HepG2 (cell line): ENCODE measurements at regions not wholly inside any gene's neighbourhood (a gene's known extent, or its start where the extent isn't known, plus 50 kb on each side); places are given as distances from the start of the nearest gene placed in this dataset.

Source experiments
- ATAC-seq: fragments of 200-7000 bp; cut with Tn5 transposase; 3 replicates; pipeline ENCODE4 v1.9.1; 2020; ENCODE audit warnings: mild to moderate bottlenecking, moderate library complexity
- BruUV-seq: library from RNA; stranded (reverse); fragments of 400-500 nt; replicated peaks from 2 replicates; lab custom pipeline; 2021; lab: Mats Ljungman, UMichigan
- CTCF ChIA-PET: fragments of 300-600 bp; formaldehyde crosslinking; extraction: SDS; loops from one replicate; lab custom pipeline; 2021; ENCODE audit warnings: low total read pairs, inconsistent platforms, low intra/inter-chr PET ratio; lab: Yijun Ruan, JAX
- POLR2A ChIA-PET: fragments of 350-600 bp; sonication (Branson Sonifier 250); formaldehyde crosslinking; loops from one replicate; lab custom pipeline; 2020; ENCODE audit warnings: antibody characterized with exemption, inconsistent platforms; lab: Yijun Ruan, JAX
- DNase-seq: peaks from one replicate; pipeline ENCODE4 v3.0.0-alpha.2; 2015; ENCODE audit warnings: low spot score
- FAIRE-seq: peaks from 3 replicates; lab custom pipeline; 2011; peaks lifted over from hg19 to GRCh38; lab: Jason Lieb, UNC
- H2AFZ ChIP-seq: one replicate; pipeline ENCODE4 v1.6.1; 2011; ENCODE audit warnings: low read length, inconsistent platforms
- H3K27ac ChIP-seq: fragments of 300-600 bp; 3 replicates; pipeline ENCODE4 v1.8.0; 2011; ENCODE audit warnings: mixed run types, mild to moderate bottlenecking, mixed read lengths, low read length, inconsistent platforms; ENCODE audit not compliant: insufficient read depth; ENCODE audit errors: extremely low read length
- H3K27me3 ChIP-seq, 2 experiments: fragments of 200-600 bp in 1 of 2; 2 replicates in 1 of 2; 3 replicates in 1 of 2; pipeline versions ENCODE4 v1.6.0 to v1.8.0; 2011; ENCODE audit warnings: low read length in 2 of 2, mild to moderate bottlenecking in 2 of 2, moderate library complexity in 2 of 2, inconsistent platforms in 1 of 2; ENCODE audit not compliant: insufficient read depth in 2 of 2, control insufficient read depth in 1 of 2
- H3K36me3 ChIP-seq, 2 experiments: fragments of 200-600 bp in 1 of 2; replicated peaks in 1 of 2; 2 replicates in 1 of 2; 3 replicates in 1 of 2; pipeline versions ENCODE4 v1.5.1 to v1.8.0; 2011; ENCODE audit warnings: low read length in 2 of 2, inconsistent platforms in 1 of 2; ENCODE audit not compliant: insufficient read depth in 2 of 2, control insufficient read depth in 1 of 2
- H3K4me1 ChIP-seq: 2 replicates; pipeline ENCODE4 v1.5.1; 2012; ENCODE audit warnings: low read length, inconsistent platforms; ENCODE audit not compliant: insufficient read depth
- H3K4me2 ChIP-seq: 2 replicates; pipeline ENCODE4 v1.6.0; 2011; ENCODE audit warnings: low read depth, low read length, inconsistent platforms
- H3K4me3 ChIP-seq, 3 experiments: fragments of 200-600 bp in 1 of 3; sonication (generic), shearing (Covaris generic) in 1 of 3; replicated peaks in 1 of 3; 2 replicates each; pipeline ENCODE4 v1.5.1; 2011 to 2016; ENCODE audit warnings: low read length in 3 of 3, inconsistent platforms in 2 of 3, low read depth in 2 of 3, mild to moderate bottlenecking in 2 of 3, control low read depth in 1 of 3, mixed read lengths in 1 of 3; ENCODE audit not compliant: insufficient read depth in 1 of 3
- H3K79me2 ChIP-seq: one replicate; pipeline ENCODE4 v1.6.1; 2011; ENCODE audit warnings: low read length, inconsistent platforms; ENCODE audit not compliant: insufficient read depth
- H3K9ac ChIP-seq: 2 replicates; pipeline ENCODE4 v1.6.0; 2011; ENCODE audit warnings: mild to moderate bottlenecking, low read depth, low read length, inconsistent platforms; ENCODE audit not compliant: insufficient read depth
- H3K9me3 ChIP-seq: 2 replicates; pipeline ENCODE4 v1.5.1; 2012; ENCODE audit warnings: mild to moderate bottlenecking, low read length
- H4K20me1 ChIP-seq: 2 replicates; pipeline ENCODE4 v1.6.0; 2011; ENCODE audit warnings: inconsistent platforms, mild to moderate bottlenecking, low read length, moderate library complexity; ENCODE audit not compliant: insufficient read depth
- CENPX ChIP-seq: sonication (generic); formaldehyde crosslinking; IDR thresholded peaks from 2 replicates; pipeline ENCODE4 v1.9.0; 2021; ENCODE audit warnings: mild to moderate bottlenecking, missing genetic modification reagents, moderate library complexity
- FOXC1 ChIP-seq: sonication (generic); formaldehyde crosslinking; IDR thresholded peaks from 2 replicates; pipeline ENCODE4 v1.8.0; 2022; ENCODE audit warnings: mild to moderate bottlenecking, missing genetic modification reagents, borderline replicate concordance
- GABPB1 ChIP-seq: IDR thresholded peaks from 2 replicates; pipeline ENCODE4 v1.6.1; 2016; ENCODE audit warnings: mild to moderate bottlenecking, missing genetic modification reagents, moderate library complexity, missing compliant biosample characterization
- KDM4B ChIP-seq: sonication (generic); formaldehyde crosslinking; IDR thresholded peaks from 2 replicates; pipeline ENCODE4 v1.4.0; 2020; ENCODE audit warnings: missing genetic modification reagents
- NCOA2 ChIP-seq: sonication (generic); formaldehyde crosslinking; IDR thresholded peaks from 2 replicates; pipeline ENCODE4 v1.8.0; 2022; ENCODE audit warnings: inconsistent platforms
- SRSF1 ChIP-seq: fragments of 200-400 bp; formaldehyde crosslinking; optimal IDR thresholded peaks from 2 replicates; pipeline ENCODE3; 2017; ENCODE audit warnings: mild to moderate bottlenecking, low read depth, low read length, moderate library complexity
- U2AF2 ChIP-seq: fragments of 200-400 bp; formaldehyde crosslinking; IDR thresholded peaks from 2 replicates; pipeline ENCODE4 v1.6.1; 2017; ENCODE audit warnings: low read depth, mild to moderate bottlenecking, low read length
- ZBTB21 ChIP-seq: sonication (generic); formaldehyde crosslinking; IDR thresholded peaks from 2 replicates; pipeline ENCODE4 v1.4.0; 2020; ENCODE audit warnings: missing genetic modification reagents
- ZBTB42 ChIP-seq: sonication (generic); formaldehyde crosslinking; IDR thresholded peaks from 2 replicates; pipeline ENCODE4 v1.5.0; 2020; ENCODE audit warnings: mild to moderate bottlenecking, missing genetic modification reagents
- ZC3H13 ChIP-seq: sonication (generic); formaldehyde crosslinking; IDR thresholded peaks from 2 replicates; pipeline ENCODE4 v1.8.1; 2023; ENCODE audit warnings: mild to moderate bottlenecking, missing genetic modification reagents, moderate library complexity
- ZKSCAN1 ChIP-seq: fragments of 150-350 bp; IDR thresholded peaks from 2 replicates; pipeline ENCODE4 v1.6.1; 2014; ENCODE audit warnings: low read length
- ZNF138 ChIP-seq: sonication (generic); formaldehyde crosslinking; IDR thresholded peaks from 2 replicates; pipeline ENCODE4 v1.5.0; 2020; ENCODE audit warnings: mild to moderate bottlenecking, low read depth, missing genetic modification reagents
- ZNF30 ChIP-seq: sonication (generic); formaldehyde crosslinking; IDR thresholded peaks from 2 replicates; pipeline ENCODE4 v1.5.0; 2020; ENCODE audit warnings: mild to moderate bottlenecking, missing genetic modification reagents
- WGBS: methylation state at CpG from one replicate; pipeline ENCODE4 v1.1.6; 2017; ENCODE audit warnings: low lambda C conversion rate; 5-methylcytosine and 5-hydroxymethylcytosine counted together
- in situ Hi-C: cut with HindIII; loops from 2 replicates; pipeline ENCODE4 v1.10.0; 2017; ENCODE audit warnings: low pct_unique_long_range_greater_than_20kb; ENCODE audit not compliant: extremely low pct_ligation_motif_present
- intact Hi-C: fragments of 100-400 bp; cut with micrococcal nuclease; formaldehyde crosslinking; loops from one replicate; pipeline ENCODE4 v1.10.0; 2022; ENCODE audit not compliant: unreplicated experiment
- TF ChIP-seq, protein P1 (sequence below): sonication (generic); formaldehyde crosslinking; IDR thresholded peaks from 2 replicates; pipeline ENCODE4 v1.5.0; 2020; ENCODE audit warnings: mild to moderate bottlenecking, missing genetic modification reagents
- TF ChIP-seq, protein P2 (sequence below): sonication (generic); formaldehyde crosslinking; IDR thresholded peaks from 2 replicates; pipeline ENCODE4 v1.5.1; 2020; ENCODE audit warnings: missing genetic modification reagents, mild to moderate bottlenecking, borderline replicate concordance
- TF ChIP-seq, protein P3 (sequence below): sonication (generic); formaldehyde crosslinking; IDR thresholded peaks from 2 replicates; pipeline ENCODE4 v1.9.0; 2022; ENCODE audit warnings: low read depth, missing genetic modification reagents
- TF ChIP-seq, protein P4 (sequence below), 2 experiments: sonication (generic) in 1 of 2; formaldehyde crosslinking in 1 of 2; IDR thresholded peaks; 2 replicates each; pipeline versions ENCODE4 v1.4.0 to v1.6.1; 2018 to 2020; ENCODE audit warnings: missing genetic modification reagents in 2 of 2, borderline replicate concordance in 1 of 2, low read depth in 1 of 2, mild to moderate bottlenecking in 1 of 2, missing biosample characterization in 1 of 2
- TF ChIP-seq, protein P5 (sequence below): IDR thresholded peaks from 2 replicates; pipeline ENCODE4 v1.6.1; 2016; ENCODE audit warnings: mild to moderate bottlenecking

DNA sequence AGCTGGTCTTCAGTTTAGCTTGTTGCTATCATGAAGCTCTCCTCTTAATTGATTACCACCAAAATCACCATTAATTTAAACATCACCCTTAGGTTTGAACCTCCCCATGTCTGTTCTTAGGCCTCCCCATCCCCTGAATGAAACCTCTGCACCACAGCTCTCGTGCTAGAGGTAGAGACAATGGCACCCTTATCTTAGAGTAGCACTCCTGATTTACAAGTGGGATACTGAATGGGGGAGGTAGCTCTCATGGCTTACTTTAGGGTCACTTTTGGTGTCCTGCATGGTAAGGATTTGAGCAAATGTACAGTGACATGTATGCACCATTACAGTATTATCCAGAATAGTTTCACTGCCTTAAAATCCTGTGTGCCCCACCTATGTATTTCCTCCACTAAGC is 115.6 kb upstream of the ADTRP start:
- H2AFZ ChIP-seq, result no peak overlapping the region
- H3K9ac ChIP-seq, result no peak overlapping the region
- intact Hi-C loops, result no loop called here
- DNase-seq (no peak), ATAC-seq (no peak), FAIRE-seq (no peak)
- no peaks in the 10 kb centered on the region for H4K20me1 ChIP-seq
- no peaks in the 10 kb centered on the region for H3K36me3 ChIP-seq
- no peak overlapping the region for H3K4me2 ChIP-seq
- ChIA-PET CTCF (no interaction called here), POLR2A (no interaction called here)
- BruUV-seq, result no TSS peak
- H3K27ac ChIP-seq, result no peak overlapping the region
- H3K9me3 ChIP-seq, result no peaks in the 10 kb centered on the region
- 0% methylated on average over 1 of the region's 1 CpG for WGBS
- no peaks in the 10 kb centered on the region for H3K4me1 ChIP-seq
- no peak overlapping the region for H3K4me3 ChIP-seq
- in situ Hi-C loops, result no loop called here
- H3K79me2 ChIP-seq, result no peaks in the 10 kb centered on the region
- no peaks in the 10 kb centered on the region for H3K27me3 ChIP-seq
- no peak for TF ChIP-seq ZNF30
- no peak for TF ChIP-seq ZNF138 (CRISPR knock-in tag)
- TF ChIP-seq U2AF2, result no peak
- no peak for TF ChIP-seq ZKSCAN1
- TF ChIP-seq, protein P1, sequence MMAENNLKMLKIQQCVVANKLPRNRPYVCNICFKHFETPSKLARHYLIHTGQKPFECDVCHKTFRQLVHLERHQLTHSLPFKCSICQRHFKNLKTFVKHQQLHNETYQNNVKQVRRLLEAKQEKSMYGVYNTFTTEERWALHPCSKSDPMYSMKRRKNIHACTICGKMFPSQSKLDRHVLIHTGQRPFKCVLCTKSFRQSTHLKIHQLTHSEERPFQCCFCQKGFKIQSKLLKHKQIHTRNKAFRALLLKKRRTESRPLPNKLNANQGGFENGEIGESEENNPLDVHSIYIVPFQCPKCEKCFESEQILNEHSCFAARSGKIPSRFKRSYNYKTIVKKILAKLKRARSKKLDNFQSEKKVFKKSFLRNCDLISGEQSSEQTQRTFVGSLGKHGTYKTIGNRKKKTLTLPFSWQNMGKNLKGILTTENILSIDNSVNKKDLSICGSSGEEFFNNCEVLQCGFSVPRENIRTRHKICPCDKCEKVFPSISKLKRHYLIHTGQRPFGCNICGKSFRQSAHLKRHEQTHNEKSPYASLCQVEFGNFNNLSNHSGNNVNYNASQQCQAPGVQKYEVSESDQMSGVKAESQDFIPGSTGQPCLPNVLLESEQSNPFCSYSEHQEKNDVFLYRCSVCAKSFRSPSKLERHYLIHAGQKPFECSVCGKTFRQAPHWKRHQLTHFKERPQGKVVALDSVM (CRISPR knock-in tag), result no peak
- no peak for TF ChIP-seq GABPB1 (CRISPR knock-in tag)
- TF ChIP-seq, protein P2, sequence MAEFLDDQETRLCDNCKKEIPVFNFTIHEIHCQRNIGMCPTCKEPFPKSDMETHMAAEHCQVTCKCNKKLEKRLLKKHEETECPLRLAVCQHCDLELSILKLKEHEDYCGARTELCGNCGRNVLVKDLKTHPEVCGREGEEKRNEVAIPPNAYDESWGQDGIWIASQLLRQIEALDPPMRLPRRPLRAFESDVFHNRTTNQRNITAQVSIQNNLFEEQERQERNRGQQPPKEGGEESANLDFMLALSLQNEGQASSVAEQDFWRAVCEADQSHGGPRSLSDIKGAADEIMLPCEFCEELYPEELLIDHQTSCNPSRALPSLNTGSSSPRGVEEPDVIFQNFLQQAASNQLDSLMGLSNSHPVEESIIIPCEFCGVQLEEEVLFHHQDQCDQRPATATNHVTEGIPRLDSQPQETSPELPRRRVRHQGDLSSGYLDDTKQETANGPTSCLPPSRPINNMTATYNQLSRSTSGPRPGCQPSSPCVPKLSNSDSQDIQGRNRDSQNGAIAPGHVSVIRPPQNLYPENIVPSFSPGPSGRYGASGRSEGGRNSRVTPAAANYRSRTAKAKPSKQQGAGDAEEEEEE (CRISPR knock-in tag), result no peak
- TF ChIP-seq, protein P3, sequence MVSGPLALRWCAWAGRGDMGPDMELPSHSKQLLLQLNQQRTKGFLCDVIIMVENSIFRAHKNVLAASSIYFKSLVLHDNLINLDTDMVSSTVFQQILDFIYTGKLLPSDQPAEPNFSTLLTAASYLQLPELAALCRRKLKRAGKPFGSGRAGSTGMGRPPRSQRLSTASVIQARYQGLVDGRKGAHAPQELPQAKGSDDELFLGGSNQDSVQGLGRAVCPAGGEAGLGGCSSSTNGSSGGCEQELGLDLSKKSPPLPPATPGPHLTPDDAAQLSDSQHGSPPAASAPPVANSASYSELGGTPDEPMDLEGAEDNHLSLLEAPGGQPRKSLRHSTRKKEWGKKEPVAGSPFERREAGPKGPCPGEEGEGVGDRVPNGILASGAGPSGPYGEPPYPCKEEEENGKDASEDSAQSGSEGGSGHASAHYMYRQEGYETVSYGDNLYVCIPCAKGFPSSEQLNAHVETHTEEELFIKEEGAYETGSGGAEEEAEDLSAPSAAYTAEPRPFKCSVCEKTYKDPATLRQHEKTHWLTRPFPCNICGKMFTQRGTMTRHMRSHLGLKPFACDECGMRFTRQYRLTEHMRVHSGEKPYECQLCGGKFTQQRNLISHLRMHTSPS (CRISPR knock-in tag), result no peak
- TF ChIP-seq ZC3H13 (CRISPR knock-in tag), result no peak
- no peak for TF ChIP-seq ZBTB21
- no peak for TF ChIP-seq ZBTB42
- TF ChIP-seq, protein P4, sequence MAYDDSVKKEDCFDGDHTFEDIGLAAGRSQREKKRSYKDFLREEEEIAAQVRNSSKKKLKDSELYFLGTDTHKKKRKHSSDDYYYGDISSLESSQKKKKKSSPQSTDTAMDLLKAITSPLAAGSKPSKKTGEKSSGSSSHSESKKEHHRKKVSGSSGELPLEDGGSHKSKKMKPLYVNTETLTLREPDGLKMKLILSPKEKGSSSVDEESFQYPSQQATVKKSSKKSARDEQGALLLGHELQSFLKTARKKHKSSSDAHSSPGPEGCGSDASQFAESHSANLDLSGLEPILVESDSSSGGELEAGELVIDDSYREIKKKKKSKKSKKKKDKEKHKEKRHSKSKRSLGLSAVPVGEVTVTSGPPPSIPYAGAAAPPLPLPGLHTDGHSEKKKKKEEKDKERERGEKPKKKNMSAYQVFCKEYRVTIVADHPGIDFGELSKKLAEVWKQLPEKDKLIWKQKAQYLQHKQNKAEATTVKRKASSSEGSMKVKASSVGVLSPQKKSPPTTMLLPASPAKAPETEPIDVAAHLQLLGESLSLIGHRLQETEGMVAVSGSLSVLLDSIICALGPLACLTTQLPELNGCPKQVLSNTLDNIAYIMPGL (CRISPR knock-in tag; IDR thresholded peaks at IDR 0.05; ENCODE audit: borderline replicate concordance in 1 of 2, low read depth in 1 of 2), result no peak
- no peak for TF ChIP-seq NCOA2
- TF ChIP-seq, protein P5, sequence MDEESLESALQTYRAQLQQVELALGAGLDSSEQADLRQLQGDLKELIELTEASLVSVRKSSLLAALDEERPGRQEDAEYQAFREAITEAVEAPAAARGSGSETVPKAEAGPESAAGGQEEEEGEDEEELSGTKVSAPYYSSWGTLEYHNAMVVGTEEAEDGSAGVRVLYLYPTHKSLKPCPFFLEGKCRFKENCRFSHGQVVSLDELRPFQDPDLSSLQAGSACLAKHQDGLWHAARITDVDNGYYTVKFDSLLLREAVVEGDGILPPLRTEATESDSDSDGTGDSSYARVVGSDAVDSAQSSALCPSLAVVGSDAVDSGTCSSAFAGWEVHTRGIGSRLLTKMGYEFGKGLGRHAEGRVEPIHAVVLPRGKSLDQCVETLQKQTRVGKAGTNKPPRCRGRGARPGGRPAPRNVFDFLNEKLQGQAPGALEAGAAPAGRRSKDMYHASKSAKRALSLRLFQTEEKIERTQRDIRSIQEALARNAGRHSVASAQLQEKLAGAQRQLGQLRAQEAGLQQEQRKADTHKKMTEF (CRISPR knock-in tag), result no peak
- TF ChIP-seq SRSF1, result no peak
- no peak for TF ChIP-seq KDM4B (CRISPR knock-in tag)
- TF ChIP-seq FOXC1 (CRISPR knock-in tag), result no peak
- TF ChIP-seq CENPX (CRISPR knock-in tag), result no peak
